ENCODE measurements at regions not wholly inside any gene's neighbourhood (a gene's known extent, or its start where the extent isn't known, plus 50 kb on each side); places are given as distances from the start of the nearest gene placed in this dataset.

DNA sequence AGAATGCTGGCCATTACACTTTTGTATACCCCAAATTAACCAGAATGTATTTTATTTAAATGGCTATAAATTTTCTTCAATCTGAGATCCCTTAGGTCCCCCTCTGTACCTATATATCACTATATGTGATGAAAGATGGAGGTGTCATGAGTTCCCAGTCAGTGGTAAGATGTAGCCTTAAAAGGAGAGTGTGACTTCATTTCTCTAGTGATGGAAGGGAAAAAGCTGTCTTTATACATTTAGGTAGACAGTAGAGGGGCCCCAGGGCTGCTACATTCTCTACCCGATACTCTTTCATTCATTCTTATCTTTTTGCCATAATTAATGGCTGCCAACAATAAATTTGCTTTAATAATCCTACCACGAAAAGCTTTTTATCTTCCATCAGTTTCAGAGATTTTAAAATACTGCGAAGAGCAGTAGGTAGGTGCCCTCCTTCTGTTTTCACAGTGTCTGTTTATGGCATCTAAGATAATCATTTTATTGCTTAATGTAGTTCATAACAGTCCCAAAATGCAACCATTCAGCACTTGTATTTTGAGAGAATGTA lies 301.3 kb downstream of the ZNF608 start:
- TF ChIP-seq EZH2 (IDR thresholded peaks at IDR 0.05; ENCODE audit: borderline replicate concordance, low read depth, low read length, severe bottlenecking) (no peak), MAX (IDR thresholded peaks at IDR 0.05; ENCODE audit: insufficient read depth, insufficient read length) (no peak), CTCF (IDR thresholded peaks at IDR 0.05; ENCODE audit: extremely low read depth in 1 of 2, insufficient read depth in 1 of 2, low read depth in 1 of 2, low read length in 2 of 2) (no peak), POLR2AphosphoS5 (IDR thresholded peaks at IDR 0.05; ENCODE audit: insufficient read depth, low read depth, low read length) (no peak)

All from endothelial cell of umbilical vein (primary cell).